LNCaP clone FGC (cell line): ENCODE measurements at regions not wholly inside any gene's neighbourhood (a gene's known extent, or its start where the extent isn't known, plus 50 kb on each side); places are given as distances from the start of the nearest gene placed in this dataset.

Experiments
- DNase-seq: peaks from one replicate; pipeline ENCODE4 v3.0.0-alpha.2; 2011; ENCODE audit warnings: low read depth
- H3K4me3 ChIP-seq: 2 replicates; pipeline ENCODE4 v1.5.1; 2011; ENCODE audit warnings: mild to moderate bottlenecking, low read depth, low read length, control low read depth
- CTCF ChIP-seq: IDR thresholded peaks from 2 replicates; pipeline ENCODE4 v1.5.1; 2012; ENCODE audit warnings: mild to moderate bottlenecking; ENCODE audit not compliant: control insufficient read depth, insufficient read depth; ENCODE audit errors: extremely low read depth

GRCh38 chr2:13106302-13106701, 389.6 kb downstream of the TRIB2 start:
- H3K4me3 ChIP-seq, result no peak overlapping the region
- no peak for DNase-seq
- no peak for TF ChIP-seq CTCF

DNA sequence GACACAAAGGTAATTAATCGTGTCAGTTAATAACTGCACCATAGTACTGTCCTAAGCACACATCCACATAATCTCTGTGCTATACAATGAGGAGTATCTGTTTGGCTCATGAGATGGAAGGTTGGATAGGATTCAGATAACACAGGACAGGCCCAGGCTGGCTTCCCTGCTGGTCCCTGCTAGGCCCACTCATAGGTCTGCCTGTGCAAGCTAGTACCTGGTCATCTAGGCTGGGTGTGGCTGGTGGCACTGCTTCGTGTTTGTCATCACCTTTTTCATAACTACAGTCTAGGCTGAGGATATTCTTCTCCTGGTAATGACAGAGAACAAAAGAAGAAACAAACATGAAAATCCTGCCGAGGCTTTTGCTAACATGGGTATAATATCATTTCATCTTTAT, 392.8 kb downstream of the TRIB2 start:
- DNase-seq, result no peak
- no peak for TF ChIP-seq CTCF
- no peak overlapping the region for H3K4me3 ChIP-seq

- no peak overlapping the region for H3K4me3 ChIP-seq
- DNase-seq, result no peak
- no peak for TF ChIP-seq CTCF
Measured at GRCh38 chr2:13110825-13111224, 394.1 kb downstream of the TRIB2 start.

GRCh38 chr2:13113002-13113401, 396.3 kb downstream of the TRIB2 start:
- DNase-seq, result peak; percentile 43
- no peak for TF ChIP-seq CTCF
- no peak overlapping the region for H3K4me3 ChIP-seq

DNA sequence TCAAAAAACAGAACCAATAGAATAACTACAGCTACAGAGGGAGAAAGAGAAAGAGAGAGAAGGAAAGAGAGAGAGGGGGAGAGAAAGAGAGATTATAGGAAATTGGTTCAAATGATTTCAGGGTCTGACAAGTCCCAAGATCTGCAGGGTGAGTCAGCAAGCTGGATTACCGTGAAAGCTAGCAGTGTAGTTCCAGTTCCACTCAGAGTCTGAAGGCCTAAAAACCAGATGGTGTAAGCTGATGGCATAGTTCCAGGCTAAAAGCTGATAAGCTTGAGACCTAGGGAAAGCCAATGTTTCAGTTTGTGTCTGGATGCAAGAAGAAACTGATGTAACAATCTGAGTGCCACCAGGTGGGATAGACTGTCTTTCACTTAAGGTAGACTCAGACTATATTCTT, 397.7 kb downstream of the TRIB2 start:
- no peak for TF ChIP-seq CTCF
- no peak overlapping the region for H3K4me3 ChIP-seq
- DNase-seq, result no peak

- H3K4me3 ChIP-seq, result no peak overlapping the region
- TF ChIP-seq CTCF, result no peak
- DNase-seq, result no peak
Measured at GRCh38 chr2:13115643-13116042, 398.9 kb downstream of the TRIB2 start.

- TF ChIP-seq CTCF, result no peak
- DNase-seq, result no peak
- no peak overlapping the region for H3K4me3 ChIP-seq
Measured at GRCh38 chr2:13121096-13121495, 404.4 kb downstream of the TRIB2 start.
